GM18868 (cell line): ENCODE measurements at regions not wholly inside any gene's neighbourhood (a gene's known extent, or its start where the extent isn't known, plus 50 kb on each side); places are given as distances from the start of the nearest gene placed in this dataset.

ENCODE experiments used
- ATAC-seq: cut with Tn5 transposase; IDR thresholded peaks from one replicate; pipeline ENCODE4 v1.9.1; 2021; ENCODE audit warnings: mild to moderate bottlenecking, moderate library complexity; ENCODE audit not compliant: unreplicated experiment

GRCh38 chr12:24424889-24425600 is 475.6 kb upstream of the SOX5 start:
- ATAC-seq = no peak

- no peak for ATAC-seq
Measured at GRCh38 chr12:24424376-24424775, 474.9 kb upstream of the SOX5 start.

- ATAC-seq = no peak
Measured at GRCh38 chr12:24423611-24424010, 474.1 kb upstream of the SOX5 start.

- ATAC-seq = no peak
Measured at GRCh38 chr12:24421759-24422158, 472.3 kb upstream of the SOX5 start.

GRCh38 chr12:24418157-24418556 is 468.7 kb upstream of the SOX5 start:
- ATAC-seq = no peak

GRCh38 chr12:24416423-24417109 is 467.1 kb upstream of the SOX5 start:
- ATAC-seq = no peak

- no peak for ATAC-seq
Measured at GRCh38 chr12:24415934-24416333, 466.5 kb upstream of the SOX5 start.

- ATAC-seq = no peak
Measured at GRCh38 chr12:24414480-24414879, 465.0 kb upstream of the SOX5 start.

- no peak for ATAC-seq
Measured at GRCh38 chr12:24411948-24412347, 462.5 kb upstream of the SOX5 start.

- ATAC-seq = no peak
Measured at GRCh38 chr12:24409868-24410267, 460.4 kb upstream of the SOX5 start.

GRCh38 chr12:24408305-24408704 is 458.8 kb upstream of the SOX5 start:
- no peak for ATAC-seq

- no peak for ATAC-seq
Measured at GRCh38 chr12:24407884-24408283, 458.4 kb upstream of the SOX5 start.

GRCh38 chr12:24404086-24404815 is 454.8 kb upstream of the SOX5 start:
- no peak for ATAC-seq

- no peak for ATAC-seq
Measured at GRCh38 chr12:24400533-24400932, 451.1 kb upstream of the SOX5 start.

- no peak for ATAC-seq
Measured at GRCh38 chr12:24398605-24399004, 449.1 kb upstream of the SOX5 start.

- no peak for ATAC-seq
Measured at GRCh38 chr12:24396224-24396623, 446.8 kb upstream of the SOX5 start.

- no peak for ATAC-seq
Measured at GRCh38 chr12:24394246-24394645, 444.8 kb upstream of the SOX5 start.

- ATAC-seq = no peak
Measured at GRCh38 chr12:24393071-24393470, 443.6 kb upstream of the SOX5 start.

- ATAC-seq = no peak
Measured at GRCh38 chr12:24389394-24389793, 439.9 kb upstream of the SOX5 start.

- ATAC-seq = no peak
Measured at GRCh38 chr12:24387381-24387780, 437.9 kb upstream of the SOX5 start.

GRCh38 chr12:24386836-24387235 is 437.4 kb upstream of the SOX5 start:
- no peak for ATAC-seq

GRCh38 chr12:24381790-24382189 is 432.3 kb upstream of the SOX5 start:
- ATAC-seq = no peak
